Activated CD8-positive, alpha-beta T cell treated with anti-CD3 and anti-CD28 coated beads for 36 hours (primary cell): ENCODE measurements at regions not wholly inside any gene's neighbourhood (a gene's known extent, or its start where the extent isn't known, plus 50 kb on each side); places are given as distances from the start of the nearest gene placed in this dataset.

ENCODE experiments used
- ATAC-seq: fragments of 200-7000 bp; cut with Tn5 transposase; one replicate; pipeline ENCODE4 v1.10.0; 2021; ENCODE audit warnings: mild to moderate bottlenecking, moderate library complexity
- CTCF ChIA-PET: fragments of 350-600 bp; sonication (Branson Sonifier 250); formaldehyde crosslinking; loops from one replicate; lab custom pipeline; 2021; ENCODE audit warnings: antibody characterized with exemption; lab: Charles Lee
- POLR2A ChIA-PET: fragments of 350-600 bp; sonication (Branson Sonifier 250); formaldehyde crosslinking; loops from one replicate; lab custom pipeline; 2021; ENCODE audit warnings: antibody characterized with exemption; lab: Charles Lee
- DNase-seq: peaks from one replicate; pipeline ENCODE4 v3.0.0-alpha.2; 2020
- H3K27ac Mint-ChIP-seq: one replicate; pipeline ENCODE4 v1.8.0; 2021; ENCODE audit warnings: mild to moderate bottlenecking, mixed read lengths
- H3K27me3 Mint-ChIP-seq: one replicate; pipeline ENCODE4 v1.8.0; 2021; ENCODE audit warnings: mixed read lengths
- H3K36me3 Mint-ChIP-seq: one replicate; pipeline ENCODE4 v1.8.0; 2021; ENCODE audit warnings: low read depth, mixed read lengths
- H3K4me1 Mint-ChIP-seq: one replicate; pipeline ENCODE4 v1.8.0; 2021; ENCODE audit warnings: low read depth, mixed read lengths
- H3K4me3 Mint-ChIP-seq: one replicate; pipeline ENCODE4 v1.8.0; 2021; ENCODE audit warnings: mild to moderate bottlenecking, moderate library complexity, mixed read lengths
- H3K9me3 Mint-ChIP-seq: one replicate; pipeline ENCODE4 v1.8.0; 2021; ENCODE audit warnings: mixed read lengths
- intact Hi-C: fragments of 100-400 bp; cut with micrococcal nuclease; formaldehyde crosslinking; loops from one replicate; pipeline ENCODE4 v1.10.0; 2022
- TF ChIP-seq, protein P1 (sequence below): fragments of 200-600 bp; IDR thresholded peaks from one replicate; pipeline ENCODE4 v1.8.0; 2022; ENCODE audit warnings: antibody characterized with exemption, mild to moderate bottlenecking

DNA sequence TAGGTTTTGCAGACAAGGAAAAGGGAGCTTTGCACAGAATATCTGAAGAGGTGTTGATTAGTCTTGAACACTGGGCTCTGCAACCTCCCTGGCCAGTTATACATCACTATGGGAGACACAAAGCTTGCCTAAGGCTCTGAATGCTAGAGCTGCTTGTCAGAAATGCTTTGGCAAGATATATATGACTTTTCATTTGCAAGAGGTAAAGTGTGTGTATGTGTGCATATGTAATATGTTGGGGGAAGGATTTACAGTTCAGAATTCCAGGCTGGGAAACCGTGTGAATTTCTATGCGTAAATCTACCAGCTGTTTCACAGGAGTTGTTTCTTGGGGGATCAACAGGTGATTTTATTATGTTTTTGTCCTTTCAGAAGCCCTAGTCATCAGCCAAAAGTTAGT lies 350.9 kb downstream of the TMEM114 start:
- no peak overlapping the region for H3K4me3 Mint-ChIP-seq
- H3K27ac Mint-ChIP-seq, result no peak overlapping the region
- ATAC-seq, result no peak
- DNase-seq, result no peak
- ChIA-PET CTCF (no interaction called here), POLR2A (no interaction called here)
- H3K27me3 Mint-ChIP-seq, result no peaks in the 10 kb centered on the region
- H3K4me1 Mint-ChIP-seq, result no peaks in the 10 kb centered on the region
- H3K9me3 Mint-ChIP-seq, result peaks cover 4% of the 10 kb centered on the region
- TF ChIP-seq, protein P1, sequence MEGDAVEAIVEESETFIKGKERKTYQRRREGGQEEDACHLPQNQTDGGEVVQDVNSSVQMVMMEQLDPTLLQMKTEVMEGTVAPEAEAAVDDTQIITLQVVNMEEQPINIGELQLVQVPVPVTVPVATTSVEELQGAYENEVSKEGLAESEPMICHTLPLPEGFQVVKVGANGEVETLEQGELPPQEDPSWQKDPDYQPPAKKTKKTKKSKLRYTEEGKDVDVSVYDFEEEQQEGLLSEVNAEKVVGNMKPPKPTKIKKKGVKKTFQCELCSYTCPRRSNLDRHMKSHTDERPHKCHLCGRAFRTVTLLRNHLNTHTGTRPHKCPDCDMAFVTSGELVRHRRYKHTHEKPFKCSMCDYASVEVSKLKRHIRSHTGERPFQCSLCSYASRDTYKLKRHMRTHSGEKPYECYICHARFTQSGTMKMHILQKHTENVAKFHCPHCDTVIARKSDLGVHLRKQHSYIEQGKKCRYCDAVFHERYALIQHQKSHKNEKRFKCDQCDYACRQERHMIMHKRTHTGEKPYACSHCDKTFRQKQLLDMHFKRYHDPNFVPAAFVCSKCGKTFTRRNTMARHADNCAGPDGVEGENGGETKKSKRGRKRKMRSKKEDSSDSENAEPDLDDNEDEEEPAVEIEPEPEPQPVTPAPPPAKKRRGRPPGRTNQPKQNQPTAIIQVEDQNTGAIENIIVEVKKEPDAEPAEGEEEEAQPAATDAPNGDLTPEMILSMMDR, result no peak
- intact Hi-C loops, result no loop called here
- H3K36me3 Mint-ChIP-seq, result no peaks in the 10 kb centered on the region

DNA sequence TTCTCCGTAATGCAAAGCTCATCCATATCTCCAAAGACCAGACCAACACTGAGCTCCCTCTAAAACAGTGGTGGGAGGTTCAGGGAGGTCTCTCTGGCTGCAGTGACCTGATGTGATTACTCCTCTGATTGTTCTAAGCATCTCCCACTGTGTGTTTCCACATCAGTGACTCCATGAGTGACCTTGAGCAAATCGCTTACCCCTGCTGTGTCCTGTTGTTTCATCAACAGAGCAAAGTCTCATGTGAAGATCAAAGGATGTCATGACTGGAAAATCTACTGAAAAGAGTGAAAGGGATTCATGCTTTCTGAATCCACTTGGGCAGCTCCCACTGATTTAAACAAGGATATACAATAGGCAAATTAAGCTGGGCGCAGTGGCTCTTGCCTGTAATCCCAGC lies 352.9 kb downstream of the TMEM114 start:
- ChIA-PET CTCF (no interaction called here), POLR2A (no interaction called here)
- TF ChIP-seq, protein P1, result no peak
- no peaks in the 10 kb centered on the region for H3K4me1 Mint-ChIP-seq
- peaks cover 7% of the 10 kb centered on the region for H3K9me3 Mint-ChIP-seq
- no peaks in the 10 kb centered on the region for H3K36me3 Mint-ChIP-seq
- no peak overlapping the region for H3K4me3 Mint-ChIP-seq
- intact Hi-C loops, result no loop called here
- no peak overlapping the region for H3K27ac Mint-ChIP-seq
- no peaks in the 10 kb centered on the region for H3K27me3 Mint-ChIP-seq
- DNase-seq (no peak), ATAC-seq (no peak)

DNA sequence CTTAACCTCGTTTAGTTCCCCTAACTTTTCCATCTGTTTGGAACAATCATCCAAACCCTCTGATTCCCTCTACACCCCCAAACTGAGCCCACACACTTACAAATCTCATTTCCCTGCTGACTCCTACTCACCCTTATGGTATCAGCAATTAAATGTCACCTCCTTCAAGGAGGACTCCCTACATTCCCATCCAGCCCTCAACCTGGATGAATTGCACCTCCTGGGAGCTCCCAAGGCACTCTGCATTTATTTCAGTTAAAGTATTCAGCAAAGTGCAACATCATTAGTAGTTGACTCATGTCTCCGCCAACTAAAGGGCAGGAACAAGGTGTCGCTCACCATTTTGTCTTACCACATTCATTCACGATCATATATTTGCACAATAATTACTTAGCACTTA lies 353.5 kb downstream of the TMEM114 start:
- H3K4me1 Mint-ChIP-seq, result no peaks in the 10 kb centered on the region
- intact Hi-C loops, result no loop called here
- no peak for ATAC-seq
- no peak overlapping the region for H3K4me3 Mint-ChIP-seq
- no peak for DNase-seq
- ChIA-PET CTCF (no interaction called here), POLR2A (no interaction called here)
- no peaks in the 10 kb centered on the region for H3K27me3 Mint-ChIP-seq
- peaks cover 7% of the 10 kb centered on the region for H3K9me3 Mint-ChIP-seq
- H3K36me3 Mint-ChIP-seq, result no peaks in the 10 kb centered on the region
- H3K27ac Mint-ChIP-seq, result no peak overlapping the region
- TF ChIP-seq, protein P1, result no peak

DNA sequence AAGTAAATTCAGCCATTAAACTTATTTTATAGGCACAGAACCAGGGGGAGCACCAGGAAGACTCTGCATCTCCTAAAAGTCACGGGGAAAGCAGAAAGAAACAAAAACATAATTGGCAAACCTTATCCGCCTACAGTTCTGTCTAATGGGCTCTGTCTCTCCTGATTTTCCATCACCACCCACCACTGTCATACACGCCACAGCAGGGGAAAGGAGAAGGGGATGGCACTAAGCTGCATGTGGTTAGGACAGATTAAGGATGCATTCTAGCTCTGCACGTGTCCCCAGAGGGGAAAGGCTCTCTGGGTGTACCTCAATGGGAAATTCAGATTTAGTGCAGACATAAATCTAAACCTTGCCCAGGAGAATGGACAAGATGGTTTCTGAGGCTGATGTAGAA lies 359.8 kb downstream of the TMEM114 start:
- ATAC-seq, result no peak
- POLR2A ChIA-PET, result no interaction called here
- H3K36me3 Mint-ChIP-seq, result no peaks in the 10 kb centered on the region
- H3K27me3 Mint-ChIP-seq, result no peaks in the 10 kb centered on the region
- H3K9me3 Mint-ChIP-seq, result peaks cover 3% of the 10 kb centered on the region
- H3K4me3 Mint-ChIP-seq, result no peak overlapping the region
- TF ChIP-seq, protein P1, result no peak
- no peaks in the 10 kb centered on the region for H3K4me1 Mint-ChIP-seq
- intact Hi-C loops, result no loop called here
- no peak overlapping the region for H3K27ac Mint-ChIP-seq
- no peak for DNase-seq
- CTCF ChIA-PET, result no interaction called here

DNA sequence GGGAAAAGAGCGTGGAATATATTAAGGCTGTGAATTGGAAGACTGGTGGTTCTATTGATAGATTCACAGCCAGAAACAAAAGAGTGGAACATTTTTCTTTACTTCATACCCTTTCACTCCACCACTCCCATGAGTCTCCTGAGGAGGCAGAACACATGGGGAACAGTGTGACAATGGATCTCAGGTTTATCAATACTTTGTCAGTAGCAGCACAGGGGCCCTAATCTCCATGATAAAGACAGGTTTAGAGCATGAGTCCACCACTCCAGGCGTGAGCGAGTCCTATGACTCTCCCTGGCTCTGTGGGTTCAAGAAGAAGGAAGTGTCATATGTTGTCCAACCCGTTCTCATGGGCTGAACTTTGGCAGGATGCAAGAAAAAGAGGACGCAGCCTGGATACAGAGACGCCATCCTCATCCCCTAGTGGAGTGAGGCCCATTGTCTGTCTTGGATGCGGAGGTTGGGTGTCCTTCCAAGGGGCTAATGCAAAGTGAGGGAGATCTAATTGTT lies 361.2 kb downstream of the TMEM114 start:
- Mint-ChIP-seq H3K9me3 (peaks cover 3% of the 10 kb centered on the region), H3K36me3 (no peaks in the 10 kb centered on the region), H3K4me3 (no peak overlapping the region), H3K27me3 (no peaks in the 10 kb centered on the region), H3K4me1 (no peaks in the 10 kb centered on the region), H3K27ac (no peak overlapping the region)
- TF ChIP-seq, protein P1, result no peak
- ChIA-PET CTCF (no interaction called here), POLR2A (no interaction called here)
- DNase-seq, result no peak
- ATAC-seq, result no peak
- intact Hi-C loops, result no loop called here
